ENCODE measurements at regions not wholly inside any gene's neighbourhood (a gene's known extent, or its start where the extent isn't known, plus 50 kb on each side); places are given as distances from the start of the nearest gene placed in this dataset.

DNA sequence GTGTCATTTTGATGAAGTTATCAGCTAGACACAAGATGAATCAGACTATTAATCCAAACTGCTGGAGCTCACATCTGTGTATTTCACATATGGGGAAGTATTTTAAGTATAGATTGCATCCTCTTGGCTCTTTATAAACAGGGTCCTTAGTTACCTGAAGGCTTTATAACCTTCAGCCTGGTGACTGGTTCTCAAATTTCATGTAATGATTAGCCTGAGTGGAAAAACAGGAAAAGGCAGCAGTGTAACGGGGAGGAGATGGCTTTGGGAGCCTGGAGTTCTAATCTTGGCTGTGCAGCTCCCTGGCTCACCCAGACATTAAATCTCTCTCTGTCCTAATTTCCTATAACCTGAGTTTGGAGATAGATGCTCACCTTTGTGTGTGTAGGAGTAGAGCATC is 103.8 kb upstream of the HPF1 start:
- no peak for TF ChIP-seq EP300 (IDR thresholded peaks at IDR 0.05; ENCODE audit: borderline replicate concordance in 1 of 2, control insufficient read depth in 1 of 2, low read depth in 2 of 2, low read length in 2 of 2)
- no peak for TF ChIP-seq SREBF2 (IDR thresholded peaks at IDR 0.05; ENCODE audit: low read length)

Data from GM12878 (cell line).